IMR-90 (cell line): ENCODE measurements at regions not wholly inside any gene's neighbourhood (a gene's known extent, or its start where the extent isn't known, plus 50 kb on each side); places are given as distances from the start of the nearest gene placed in this dataset.

Source experiments
- BHLHE40 ChIP-seq: fragments of 150-350 bp; IDR thresholded peaks from 2 replicates; pipeline ENCODE4 v1.6.1; 2016; ENCODE audit warnings: mild to moderate bottlenecking, low read depth, low read length
- CEBPB ChIP-seq: IDR thresholded peaks from 2 replicates; pipeline ENCODE4 v1.6.1; 2012; ENCODE audit warnings: low read depth, low read length, improper control_type of control experiment
- CHD1 ChIP-seq: IDR thresholded peaks from 2 replicates; pipeline ENCODE4 v1.6.1; 2012; ENCODE audit warnings: low read depth, low read length, improper control_type of control experiment
- CTCF ChIP-seq: conservative IDR thresholded peaks from 2 replicates; pipeline ENCODE4 v1.5.1; 2012; ENCODE audit warnings: mild to moderate bottlenecking, low read depth, low read length, improper control_type of control experiment
- FOS ChIP-seq: fragments of 150-350 bp; IDR thresholded peaks from 2 replicates; pipeline ENCODE4 v1.6.1; 2016; ENCODE audit warnings: low read depth, low read length
- MAFK ChIP-seq: IDR thresholded peaks from 2 replicates; pipeline ENCODE4 v1.6.1; 2012; ENCODE audit warnings: low read depth, low read length, improper control_type of control experiment
- MAZ ChIP-seq: IDR thresholded peaks from 2 replicates; pipeline ENCODE4 v1.6.1; 2012; ENCODE audit warnings: low read depth, mild to moderate bottlenecking, low read length, improper control_type of control experiment, moderate library complexity, borderline replicate concordance
- MXI1 ChIP-seq: IDR thresholded peaks from 2 replicates; pipeline ENCODE4 v1.6.1; 2012; ENCODE audit warnings: low read depth, mild to moderate bottlenecking, low read length, moderate library complexity, borderline replicate concordance
- POLR2A ChIP-seq: IDR thresholded peaks from 2 replicates; pipeline ENCODE4 v1.6.1; 2012; ENCODE audit warnings: mild to moderate bottlenecking, low read depth, low read length
- RAD21 ChIP-seq: IDR thresholded peaks from 2 replicates; pipeline ENCODE4 v1.6.1; 2012; ENCODE audit warnings: low read length, improper control_type of control experiment
- RCOR1 ChIP-seq: IDR thresholded peaks from 2 replicates; pipeline ENCODE4 v1.6.1; 2012; ENCODE audit warnings: mild to moderate bottlenecking, low read length, improper control_type of control experiment; ENCODE audit not compliant: insufficient replicate concordance
- RFX5 ChIP-seq: IDR thresholded peaks from 2 replicates; pipeline ENCODE4 v1.8.0; 2012; ENCODE audit warnings: low read depth, mild to moderate bottlenecking, low read length, moderate library complexity
- SMC3 ChIP-seq: fragments of 150-350 bp; IDR thresholded peaks from 2 replicates; pipeline ENCODE4 v1.6.1; 2016; ENCODE audit warnings: low read depth, mild to moderate bottlenecking, antibody characterized with exemption, low read length, moderate library complexity
- USF2 ChIP-seq: fragments of 150-350 bp; IDR thresholded peaks from 2 replicates; pipeline ENCODE4 v1.6.1; 2017; ENCODE audit warnings: mild to moderate bottlenecking, antibody characterized with exemption, low read length, low read depth

GRCh38 chr3:111292117-111292516 is 220.5 kb downstream of the NECTIN3 start:
- TF ChIP-seq RFX5 (no peak), CTCF (no peak), MAFK (no peak), RAD21 (no peak), POLR2A (no peak), MAZ (no peak), SMC3 (no peak), BHLHE40 (no peak), CEBPB (no peak), USF2 (no peak), CHD1 (no peak), RCOR1 (no peak), FOS (no peak), MXI1 (no peak)
